Esophagus squamous epithelium (tissue), 4 donors: ENCODE measurements at regions not wholly inside any gene's neighbourhood (a gene's known extent, or its start where the extent isn't known, plus 50 kb on each side); places are given as distances from the start of the nearest gene placed in this dataset.

Experiments used
- POLR2A ChIP-seq, 4 donors: fragments of 450-650 bp; IDR thresholded peaks; one replicate each; pipeline ENCODE4 v1.6.1; 2017; ENCODE audit warnings: antibody characterized with exemption in 4 of 4, mild to moderate bottlenecking in 4 of 4, moderate library complexity in 3 of 4
- TF ChIP-seq, protein P1 (sequence below), 6 experiments: fragments of 450-650 bp in 4 of 6; fragments of 200-600 bp in 2 of 6; sonication (generic) in 2 of 6; IDR thresholded peaks; one replicate each; pipeline ENCODE4 v1.5.1; 2016 to 2019; ENCODE audit warnings: antibody characterized with exemption in 6 of 6, mild to moderate bottlenecking in 4 of 6, moderate library complexity in 4 of 6

DNA sequence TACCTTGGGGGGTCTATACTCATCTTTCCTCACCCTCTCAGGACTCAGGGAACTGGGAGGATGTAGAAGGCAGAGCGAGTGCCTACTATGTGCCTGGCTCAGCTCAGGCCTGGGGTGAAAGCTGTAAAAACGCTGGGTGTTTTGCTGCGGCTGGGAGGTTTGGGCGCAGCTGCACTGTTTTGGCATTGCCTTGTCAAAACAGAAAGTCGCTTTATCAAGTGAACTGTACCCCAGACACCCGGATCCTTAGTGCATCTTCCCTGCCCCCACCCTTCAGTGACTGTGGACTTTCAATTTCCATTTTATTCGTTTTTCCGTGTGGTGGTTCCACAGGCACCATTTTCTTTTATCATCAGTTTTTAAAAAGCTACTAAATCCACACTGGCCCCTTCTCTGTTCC lies 86.7 kb upstream of the ZNF716 start:
- TF ChIP-seq, protein P1, sequence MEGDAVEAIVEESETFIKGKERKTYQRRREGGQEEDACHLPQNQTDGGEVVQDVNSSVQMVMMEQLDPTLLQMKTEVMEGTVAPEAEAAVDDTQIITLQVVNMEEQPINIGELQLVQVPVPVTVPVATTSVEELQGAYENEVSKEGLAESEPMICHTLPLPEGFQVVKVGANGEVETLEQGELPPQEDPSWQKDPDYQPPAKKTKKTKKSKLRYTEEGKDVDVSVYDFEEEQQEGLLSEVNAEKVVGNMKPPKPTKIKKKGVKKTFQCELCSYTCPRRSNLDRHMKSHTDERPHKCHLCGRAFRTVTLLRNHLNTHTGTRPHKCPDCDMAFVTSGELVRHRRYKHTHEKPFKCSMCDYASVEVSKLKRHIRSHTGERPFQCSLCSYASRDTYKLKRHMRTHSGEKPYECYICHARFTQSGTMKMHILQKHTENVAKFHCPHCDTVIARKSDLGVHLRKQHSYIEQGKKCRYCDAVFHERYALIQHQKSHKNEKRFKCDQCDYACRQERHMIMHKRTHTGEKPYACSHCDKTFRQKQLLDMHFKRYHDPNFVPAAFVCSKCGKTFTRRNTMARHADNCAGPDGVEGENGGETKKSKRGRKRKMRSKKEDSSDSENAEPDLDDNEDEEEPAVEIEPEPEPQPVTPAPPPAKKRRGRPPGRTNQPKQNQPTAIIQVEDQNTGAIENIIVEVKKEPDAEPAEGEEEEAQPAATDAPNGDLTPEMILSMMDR (IDR thresholded peaks at IDR 0.05), result no peak
- no peak for TF ChIP-seq POLR2A (IDR thresholded peaks at IDR 0.05)
